ENCODE measurements at regions not wholly inside any gene's neighbourhood (a gene's known extent, or its start where the extent isn't known, plus 50 kb on each side); places are given as distances from the start of the nearest gene placed in this dataset.

GRCh38 chr6:18598551-18599264 is 211.6 kb downstream of the RNF144B start:
- no peak overlapping the region for H3K4me3 ChIP-seq
- H3K27ac ChIP-seq, result no peak overlapping the region
- in situ Hi-C loops (cut with MboI; ENCODE audit: low pct_unique_long_range_greater_than_20kb in 2 of 9, low sequenced_read_pairs in 9 of 9, unreplicated experiment in 9 of 9), result loop anchor here in 5 of 9 experiments (25.0 kb wide), 1 partner anchor 1464 kb away; no protein-coding TSS in a partner anchor
- peaks cover 0 to 2% of the 10 kb centered on the region in 2 donors for H3K4me1 ChIP-seq (replicated peaks in 1 of 2)
- ATAC-seq (replicated peaks in 6 of 8), result no peak
- WGBS, 10 experiments, result 40 to 100% (median 76%) methylated on average over 1 to 4 of the region's 4 CpGs

- in situ Hi-C loops (cut with MboI; ENCODE audit: low pct_unique_long_range_greater_than_20kb in 2 of 9, low sequenced_read_pairs in 9 of 9, unreplicated experiment in 9 of 9), result loop anchor here in 1 of 9 experiments (25.0 kb wide), 1 partner anchor 1462 kb away; no protein-coding TSS in a partner anchor
- no peak overlapping the region for H3K4me3 ChIP-seq
- no peak overlapping the region for H3K27ac ChIP-seq
- H3K4me1 ChIP-seq (replicated peaks in 1 of 2), result peaks cover 0 to 2% of the 10 kb centered on the region in 2 donors
- 0 to 100% (median 54%) methylated on average over 1 to 2 of the region's 2 CpGs for WGBS, 10 experiments
- peak in 2 of 8 experiments; percentile 34 to 61 for ATAC-seq (replicated peaks in 6 of 8)
Observed at GRCh38 chr6:18600255-18600654, 213.1 kb downstream of the RNF144B start.

- no peak overlapping the region for H3K4me3 ChIP-seq
- 20 to 100% (median 60%) methylated on average over 1 to 4 of the region's 5 CpGs; no CpG with 5 or more reads in 3 of the 10 experiments for WGBS, 10 experiments
- no peak overlapping the region for H3K27ac ChIP-seq
- in situ Hi-C loops (cut with MboI; ENCODE audit: low pct_unique_long_range_greater_than_20kb in 2 of 9, low sequenced_read_pairs in 9 of 9, unreplicated experiment in 9 of 9), result loop anchor here in 1 of 9 experiments (25.0 kb wide), 1 partner anchor 1461 kb away; no protein-coding TSS in a partner anchor
- H3K4me1 ChIP-seq (replicated peaks in 1 of 2), result no peaks in the 10 kb centered on the region
- ATAC-seq (replicated peaks in 6 of 8), result no peak
Observed at GRCh38 chr6:18601516-18602020, 214.4 kb downstream of the RNF144B start.

GRCh38 chr6:18602931-18603330 is 215.8 kb downstream of the RNF144B start:
- Histone ChIP-seq H3K27ac (no peak overlapping the region), H3K4me1 (replicated peaks in 1 of 2) (no peaks in the 10 kb centered on the region), H3K4me3 (no peak overlapping the region)
- in situ Hi-C loops (cut with MboI; ENCODE audit: low pct_unique_long_range_greater_than_20kb in 2 of 9, low sequenced_read_pairs in 9 of 9, unreplicated experiment in 9 of 9), result loop anchor here in 1 of 9 experiments (25.0 kb wide), 1 partner anchor 1459 kb away; no protein-coding TSS in a partner anchor
- 80 to 100% (median 97%) methylated on average over 1 to 2 of the region's 2 CpGs; no CpG with 5 or more reads in 6 of the 10 experiments for WGBS, 10 experiments
- no peak for ATAC-seq (replicated peaks in 6 of 8)

GRCh38 chr6:18603361-18603760 is 216.2 kb downstream of the RNF144B start:
- in situ Hi-C loops (cut with MboI; ENCODE audit: low pct_unique_long_range_greater_than_20kb in 2 of 9, low sequenced_read_pairs in 9 of 9, unreplicated experiment in 9 of 9), result loop anchor here in 1 of 9 experiments (25.0 kb wide), 1 partner anchor 1459 kb away; no protein-coding TSS in a partner anchor

GRCh38 chr6:18605841-18606240 is 218.7 kb downstream of the RNF144B start:
- 0 to 93% (median 76%) methylated on average over 1 to 3 of the region's 3 CpGs; no CpG with 5 or more reads in 1 of the 10 experiments for WGBS, 10 experiments
- ATAC-seq (replicated peaks in 6 of 8), result no peak
- no peaks in the 10 kb centered on the region for H3K4me1 ChIP-seq (replicated peaks in 1 of 2)
- no peak overlapping the region for H3K4me3 ChIP-seq
- no peak overlapping the region for H3K27ac ChIP-seq
- in situ Hi-C loops (cut with MboI; ENCODE audit: low pct_unique_long_range_greater_than_20kb in 2 of 9, low sequenced_read_pairs in 9 of 9, unreplicated experiment in 9 of 9), result loop anchor here in 1 of 9 experiments (25.0 kb wide), 1 partner anchor 1456 kb away; no protein-coding TSS in a partner anchor

More at GRCh38 chr6:18603361-18603760, 216.2 kb downstream of the RNF144B start:
- 3 to 100% (median 54%) methylated on average over 1 to 5 of the region's 5 CpGs; no CpG with 5 or more reads in 2 of the 10 experiments for WGBS, 10 experiments
- ATAC-seq (replicated peaks in 6 of 8), result no peak
- H3K4me1 ChIP-seq (replicated peaks in 1 of 2), result no peaks in the 10 kb centered on the region
- no peak overlapping the region for H3K4me3 ChIP-seq
- H3K27ac ChIP-seq, result no peak overlapping the region

GRCh38 chr6:18609715-18610114 is 222.6 kb downstream of the RNF144B start:
- Histone ChIP-seq H3K27ac (no peak overlapping the region), H3K4me3 (no peak overlapping the region), H3K4me1 (replicated peaks in 1 of 2) (peaks cover 10 to 15% of the 10 kb centered on the region in 2 donors)
- ATAC-seq (replicated peaks in 6 of 8), result no peak
- 0 to 83% (median 67%) methylated on average over 1 of the region's 1 CpG; no CpG with 5 or more reads in 5 of the 10 experiments for WGBS, 10 experiments
- in situ Hi-C loops (cut with MboI; ENCODE audit: low pct_unique_long_range_greater_than_20kb in 2 of 9, low sequenced_read_pairs in 9 of 9, unreplicated experiment in 9 of 9), result loop anchor here in 1 of 9 experiments (25.0 kb wide), 1 partner anchor 1453 kb away; no protein-coding TSS in a partner anchor

- in situ Hi-C loops (cut with MboI; ENCODE audit: low pct_unique_long_range_greater_than_20kb in 2 of 9, low sequenced_read_pairs in 9 of 9, unreplicated experiment in 9 of 9), result loop anchor here in 1 of 9 experiments (25.0 kb wide), 1 partner anchor 1449 kb away; no protein-coding TSS in a partner anchor
- Histone ChIP-seq H3K4me3 (no peak overlapping the region), H3K27ac (no peak overlapping the region), H3K4me1 (replicated peaks in 1 of 2) (peaks cover 10 to 16% of the 10 kb centered on the region in 2 donors)
- 0 to 67% (median 41%) methylated on average over 1 to 4 of the region's 4 CpGs; no CpG with 5 or more reads in 1 of the 10 experiments for WGBS, 10 experiments
- peak in 5 of 8 experiments; percentile 44 to 95 (median 66) for ATAC-seq (replicated peaks in 6 of 8)
Observed at GRCh38 chr6:18613319-18613925, 226.3 kb downstream of the RNF144B start.

GRCh38 chr6:18629571-18629970 is 242.4 kb downstream of the RNF144B start:
- in situ Hi-C loops (cut with MboI; ENCODE audit: low pct_unique_long_range_greater_than_20kb in 2 of 9, low sequenced_read_pairs in 9 of 9, unreplicated experiment in 9 of 9), result no loop called here
- no peak overlapping the region for H3K4me3 ChIP-seq
- H3K4me1 ChIP-seq (replicated peaks in 1 of 2), result no peaks in the 10 kb centered on the region
- ATAC-seq (replicated peaks in 6 of 8), result no peak
- no peak overlapping the region for H3K27ac ChIP-seq
- 17 to 92% (median 70%) methylated on average over 1 to 3 of the region's 3 CpGs; no CpG with 5 or more reads in 1 of the 10 experiments for WGBS, 10 experiments

GRCh38 chr6:18632670-18633410 is 245.7 kb downstream of the RNF144B start:
- no peak overlapping the region for H3K4me3 ChIP-seq
- ATAC-seq (replicated peaks in 6 of 8), result peak in 5 of 8 experiments; percentile 49 to 68 (median 62)
- H3K27ac ChIP-seq, result no peak overlapping the region
- no peaks in the 10 kb centered on the region for H3K4me1 ChIP-seq (replicated peaks in 1 of 2)
- in situ Hi-C loops (cut with MboI; ENCODE audit: low pct_unique_long_range_greater_than_20kb in 2 of 9, low sequenced_read_pairs in 9 of 9, unreplicated experiment in 9 of 9), result no loop called here
- 34 to 86% (median 67%) methylated on average over 2 to 4 of the region's 4 CpGs for WGBS, 10 experiments

- ATAC-seq (replicated peaks in 6 of 8), result no peak
- no peak overlapping the region for H3K27ac ChIP-seq
- H3K4me3 ChIP-seq, result no peak overlapping the region
- no peaks in the 10 kb centered on the region for H3K4me1 ChIP-seq (replicated peaks in 1 of 2)
- 50 to 100% (median 91%) methylated on average over 1 to 6 of the region's 6 CpGs for WGBS, 10 experiments
- in situ Hi-C loops (cut with MboI; ENCODE audit: low pct_unique_long_range_greater_than_20kb in 2 of 9, low sequenced_read_pairs in 9 of 9, unreplicated experiment in 9 of 9), result no loop called here
Observed at GRCh38 chr6:18634912-18635311, 247.8 kb downstream of the RNF144B start.

- Histone ChIP-seq H3K4me1 (replicated peaks in 1 of 2) (no peaks in the 10 kb centered on the region), H3K27ac (no peak overlapping the region), H3K4me3 (no peak overlapping the region)
- in situ Hi-C loops (cut with MboI; ENCODE audit: low pct_unique_long_range_greater_than_20kb in 2 of 9, low sequenced_read_pairs in 9 of 9, unreplicated experiment in 9 of 9), result no loop called here
- ATAC-seq (replicated peaks in 6 of 8), result no peak
Observed at GRCh38 chr6:18640134-18640533, 253.0 kb downstream of the RNF144B start.

Data from motor neuron (in vitro differentiated cells).